ENCODE measurements at regions not wholly inside any gene's neighbourhood (a gene's known extent, or its start where the extent isn't known, plus 50 kb on each side); places are given as distances from the start of the nearest gene placed in this dataset.

GRCh38 chrX:20663336-20663735, 396.6 kb upstream of the RPS6KA3 start:
- no peak for DNase-seq
- no peak overlapping the region for H3K4me3 ChIP-seq (ENCODE audit: control insufficient read depth in 1 of 2, extremely low read depth in 1 of 2, low read length in 1 of 2)
- no peaks in the 10 kb centered on the region for H3K36me3 ChIP-seq (ENCODE audit: control insufficient read depth in 2 of 2, extremely low read depth in 1 of 2, insufficient read depth in 1 of 2, low read length in 1 of 2)
- no peaks in the 10 kb centered on the region for H3K4me1 ChIP-seq (ENCODE audit: control insufficient read depth in 1 of 2, extremely low read depth in 1 of 2, insufficient read depth in 2 of 2, low read length in 2 of 2)
- ChIA-PET POLR2A (no interaction called here), CTCF (no interaction called here)
- Mint-ChIP-seq H3K4me3 (no peak overlapping the region), H3K27ac (no peak overlapping the region), H3K9me3 (no peaks in the 10 kb centered on the region), H3K36me3 (no peaks in the 10 kb centered on the region), H3K27me3 (no peaks in the 10 kb centered on the region), H3K4me1 (no peaks in the 10 kb centered on the region)
- WGBS (ENCODE audit: insufficient coverage): no CpG with 5 or more reads among the region's 2 CpGs
- no peak for ATAC-seq (replicated peaks in 1 of 4)
- no peak overlapping the region for H3K27ac ChIP-seq (ENCODE audit: low read length)
- H3K9me3 ChIP-seq: no peaks in the 10 kb centered on the region
- no peaks in the 10 kb centered on the region for H3K27me3 ChIP-seq (replicated peaks in 1 of 2; ENCODE audit: control insufficient read depth in 2 of 2, extremely low read depth in 1 of 2, insufficient read depth in 2 of 2, low read length in 1 of 2)

- no peaks in the 10 kb centered on the region for H3K4me1 ChIP-seq (ENCODE audit: control insufficient read depth in 1 of 2, extremely low read depth in 1 of 2, insufficient read depth in 2 of 2, low read length in 2 of 2)
- Mint-ChIP-seq H3K27ac (no peak overlapping the region), H3K4me3 (no peak overlapping the region), H3K9me3 (peaks cover 0 to 6% (median 0%) of the 10 kb centered on the region in 3 donors), H3K27me3 (peaks cover 1 to 3% of the 10 kb centered on the region in 2 donors), H3K4me1 (no peaks in the 10 kb centered on the region), H3K36me3 (no peaks in the 10 kb centered on the region)
- no peak overlapping the region for H3K27ac ChIP-seq (ENCODE audit: low read length)
- ATAC-seq (replicated peaks in 1 of 4): no peak
- no peaks in the 10 kb centered on the region for H3K27me3 ChIP-seq (replicated peaks in 1 of 2; ENCODE audit: control insufficient read depth in 2 of 2, extremely low read depth in 1 of 2, insufficient read depth in 2 of 2, low read length in 1 of 2)
- POLR2A ChIA-PET: no interaction called here
- CTCF ChIA-PET: no interaction called here
- no peak for DNase-seq
- no peak overlapping the region for H3K4me3 ChIP-seq (ENCODE audit: control insufficient read depth in 1 of 2, extremely low read depth in 1 of 2, low read length in 1 of 2)
- H3K36me3 ChIP-seq (ENCODE audit: control insufficient read depth in 2 of 2, extremely low read depth in 1 of 2, insufficient read depth in 1 of 2, low read length in 1 of 2): no peaks in the 10 kb centered on the region
- WGBS (ENCODE audit: insufficient coverage): 60% methylated on average over 1 of the region's 1 CpG
- no peaks in the 10 kb centered on the region for H3K9me3 ChIP-seq
These were observed 390.0 kb upstream of the RPS6KA3 start for GRCh38 chrX:20656721-20657120.

GRCh38 chrX:20654596-20655106, 387.9 kb upstream of the RPS6KA3 start:
- DNase-seq (no peak), ATAC-seq (replicated peaks in 1 of 4) (no peak)
- no CpG with 5 or more reads among the region's 1 CpG for WGBS (ENCODE audit: insufficient coverage)
- no peaks in the 10 kb centered on the region for H3K36me3 Mint-ChIP-seq
- no peaks in the 10 kb centered on the region for H3K36me3 ChIP-seq (ENCODE audit: control insufficient read depth in 2 of 2, extremely low read depth in 1 of 2, insufficient read depth in 1 of 2, low read length in 1 of 2)
- H3K4me3 ChIP-seq (ENCODE audit: control insufficient read depth in 1 of 2, extremely low read depth in 1 of 2, low read length in 1 of 2): no peak overlapping the region
- peaks cover 1 to 3% of the 10 kb centered on the region in 2 donors for H3K27me3 Mint-ChIP-seq
- CTCF ChIA-PET: no interaction called here
- H3K27ac ChIP-seq (ENCODE audit: low read length): no peak overlapping the region
- no peaks in the 10 kb centered on the region for H3K9me3 ChIP-seq
- POLR2A ChIA-PET: no interaction called here
- H3K27ac Mint-ChIP-seq: no peak overlapping the region
- peaks cover 0 to 6% (median 0%) of the 10 kb centered on the region in 3 donors for H3K9me3 Mint-ChIP-seq
- no peaks in the 10 kb centered on the region for H3K4me1 Mint-ChIP-seq
- H3K4me3 Mint-ChIP-seq: no peak overlapping the region
- no peaks in the 10 kb centered on the region for H3K4me1 ChIP-seq (ENCODE audit: control insufficient read depth in 1 of 2, extremely low read depth in 1 of 2, insufficient read depth in 2 of 2, low read length in 2 of 2)
- no peaks in the 10 kb centered on the region for H3K27me3 ChIP-seq (replicated peaks in 1 of 2; ENCODE audit: control insufficient read depth in 2 of 2, extremely low read depth in 1 of 2, insufficient read depth in 2 of 2, low read length in 1 of 2)

- POLR2A ChIA-PET: no interaction called here
- Histone ChIP-seq H3K36me3 (ENCODE audit: control insufficient read depth in 2 of 2, extremely low read depth in 1 of 2, insufficient read depth in 1 of 2, low read length in 1 of 2) (no peaks in the 10 kb centered on the region), H3K4me1 (ENCODE audit: control insufficient read depth in 1 of 2, extremely low read depth in 1 of 2, insufficient read depth in 2 of 2, low read length in 2 of 2) (no peaks in the 10 kb centered on the region), H3K27me3 (replicated peaks in 1 of 2; ENCODE audit: control insufficient read depth in 2 of 2, extremely low read depth in 1 of 2, insufficient read depth in 2 of 2, low read length in 1 of 2) (no peaks in the 10 kb centered on the region), H3K4me3 (ENCODE audit: control insufficient read depth in 1 of 2, extremely low read depth in 1 of 2, low read length in 1 of 2) (no peak overlapping the region), H3K27ac (ENCODE audit: low read length) (no peak overlapping the region), H3K9me3 (no peaks in the 10 kb centered on the region)
- Mint-ChIP-seq H3K27me3 (peaks cover 1 to 3% of the 10 kb centered on the region in 2 donors), H3K4me3 (no peak overlapping the region), H3K36me3 (no peaks in the 10 kb centered on the region), H3K9me3 (peaks cover 0 to 6% (median 0%) of the 10 kb centered on the region in 3 donors), H3K27ac (no peak overlapping the region), H3K4me1 (no peaks in the 10 kb centered on the region)
- ATAC-seq (replicated peaks in 1 of 4) (no peak), DNase-seq (no peak)
- CTCF ChIA-PET: no interaction called here
These were observed 386.4 kb upstream of the RPS6KA3 start for GRCh38 chrX:20653070-20653469.

- Mint-ChIP-seq H3K27me3 (peaks cover 0 to 6% of the 10 kb centered on the region in 2 donors), H3K36me3 (no peaks in the 10 kb centered on the region), H3K27ac (no peak overlapping the region), H3K4me1 (no peaks in the 10 kb centered on the region), H3K4me3 (no peak overlapping the region), H3K9me3 (peaks cover 0 to 9% (median 0%) of the 10 kb centered on the region in 3 donors)
- Histone ChIP-seq H3K27me3 (replicated peaks in 1 of 2; ENCODE audit: control insufficient read depth in 2 of 2, extremely low read depth in 1 of 2, insufficient read depth in 2 of 2, low read length in 1 of 2) (peaks cover 0 to 4% of the 10 kb centered on the region in 2 experiments), H3K4me3 (ENCODE audit: control insufficient read depth in 1 of 2, extremely low read depth in 1 of 2, low read length in 1 of 2) (no peak overlapping the region), H3K9me3 (no peaks in the 10 kb centered on the region), H3K36me3 (ENCODE audit: control insufficient read depth in 2 of 2, extremely low read depth in 1 of 2, insufficient read depth in 1 of 2, low read length in 1 of 2) (no peaks in the 10 kb centered on the region), H3K27ac (ENCODE audit: low read length) (no peak overlapping the region), H3K4me1 (ENCODE audit: control insufficient read depth in 1 of 2, extremely low read depth in 1 of 2, insufficient read depth in 2 of 2, low read length in 2 of 2) (no peaks in the 10 kb centered on the region)
- no CpG with 5 or more reads among the region's 1 CpG for WGBS (ENCODE audit: insufficient coverage)
- DNase-seq (no peak), ATAC-seq (replicated peaks in 1 of 4) (no peak)
- ChIA-PET POLR2A (no interaction called here), CTCF (no interaction called here)
These were observed 375.2 kb upstream of the RPS6KA3 start for GRCh38 chrX:20641954-20642353.

GRCh38 chrX:20639115-20639514, 372.4 kb upstream of the RPS6KA3 start:
- no peaks in the 10 kb centered on the region for H3K9me3 ChIP-seq
- ATAC-seq (replicated peaks in 1 of 4) (no peak), DNase-seq (no peak)
- 20% methylated on average over 1 of the region's 2 CpGs for WGBS (ENCODE audit: insufficient coverage)
- no peak overlapping the region for H3K27ac ChIP-seq (ENCODE audit: low read length)
- no peaks in the 10 kb centered on the region for H3K4me1 ChIP-seq (ENCODE audit: control insufficient read depth in 1 of 2, extremely low read depth in 1 of 2, insufficient read depth in 2 of 2, low read length in 2 of 2)
- Mint-ChIP-seq H3K36me3 (no peaks in the 10 kb centered on the region), H3K27me3 (peaks cover 0 to 11% of the 10 kb centered on the region in 2 donors), H3K4me3 (no peak overlapping the region), H3K27ac (no peak overlapping the region), H3K4me1 (no peaks in the 10 kb centered on the region), H3K9me3 (no peaks in the 10 kb centered on the region)
- H3K4me3 ChIP-seq (ENCODE audit: control insufficient read depth in 1 of 2, extremely low read depth in 1 of 2, low read length in 1 of 2): no peak overlapping the region
- H3K36me3 ChIP-seq (ENCODE audit: control insufficient read depth in 2 of 2, extremely low read depth in 1 of 2, insufficient read depth in 1 of 2, low read length in 1 of 2): no peaks in the 10 kb centered on the region
- peaks cover 0 to 4% of the 10 kb centered on the region in 2 experiments for H3K27me3 ChIP-seq (replicated peaks in 1 of 2; ENCODE audit: control insufficient read depth in 2 of 2, extremely low read depth in 1 of 2, insufficient read depth in 2 of 2, low read length in 1 of 2)
- ChIA-PET CTCF (no interaction called here), POLR2A (no interaction called here)

- Mint-ChIP-seq H3K27me3 (peaks cover 0 to 11% of the 10 kb centered on the region in 2 donors), H3K9me3 (no peaks in the 10 kb centered on the region), H3K36me3 (no peaks in the 10 kb centered on the region), H3K4me3 (no peak overlapping the region), H3K4me1 (no peaks in the 10 kb centered on the region), H3K27ac (no peak overlapping the region)
- no peak for ATAC-seq (replicated peaks in 1 of 4)
- 100% methylated on average over 2 of the region's 2 CpGs for WGBS (ENCODE audit: insufficient coverage)
- DNase-seq: no peak
- peaks cover 0 to 4% of the 10 kb centered on the region in 2 experiments for H3K27me3 ChIP-seq (replicated peaks in 1 of 2; ENCODE audit: control insufficient read depth in 2 of 2, extremely low read depth in 1 of 2, insufficient read depth in 2 of 2, low read length in 1 of 2)
- no peak overlapping the region for H3K27ac ChIP-seq (ENCODE audit: low read length)
- no peaks in the 10 kb centered on the region for H3K4me1 ChIP-seq (ENCODE audit: control insufficient read depth in 1 of 2, extremely low read depth in 1 of 2, insufficient read depth in 2 of 2, low read length in 2 of 2)
- H3K4me3 ChIP-seq (ENCODE audit: control insufficient read depth in 1 of 2, extremely low read depth in 1 of 2, low read length in 1 of 2): no peak overlapping the region
- H3K9me3 ChIP-seq: no peaks in the 10 kb centered on the region
- POLR2A ChIA-PET: no interaction called here
- CTCF ChIA-PET: no interaction called here
- no peaks in the 10 kb centered on the region for H3K36me3 ChIP-seq (ENCODE audit: control insufficient read depth in 2 of 2, extremely low read depth in 1 of 2, insufficient read depth in 1 of 2, low read length in 1 of 2)
These were observed 370.6 kb upstream of the RPS6KA3 start for GRCh38 chrX:20637351-20637750.

All from T-cell (primary cell).